HepG2 (cell line): ENCODE measurements at regions not wholly inside any gene's neighbourhood (a gene's known extent, or its start where the extent isn't known, plus 50 kb on each side); places are given as distances from the start of the nearest gene placed in this dataset.

ENCODE experiments used
- ATAC-seq: fragments of 200-7000 bp; cut with Tn5 transposase; 3 replicates; pipeline ENCODE4 v1.9.1; 2020; ENCODE audit warnings: mild to moderate bottlenecking, moderate library complexity
- BruUV-seq: library from RNA; stranded (reverse); fragments of 400-500 nt; replicated peaks from 2 replicates; lab custom pipeline; 2021; lab: Mats Ljungman, UMichigan
- CTCF ChIA-PET: fragments of 300-600 bp; formaldehyde crosslinking; extraction: SDS; loops from one replicate; lab custom pipeline; 2021; ENCODE audit warnings: low total read pairs, inconsistent platforms, low intra/inter-chr PET ratio; lab: Yijun Ruan, JAX
- POLR2A ChIA-PET: fragments of 350-600 bp; sonication (Branson Sonifier 250); formaldehyde crosslinking; loops from one replicate; lab custom pipeline; 2020; ENCODE audit warnings: antibody characterized with exemption, inconsistent platforms; lab: Yijun Ruan, JAX
- DNase-seq: peaks from one replicate; pipeline ENCODE4 v3.0.0-alpha.2; 2015; ENCODE audit warnings: low spot score
- FAIRE-seq: peaks from 3 replicates; lab custom pipeline; 2011; peaks lifted over from hg19 to GRCh38; lab: Jason Lieb, UNC
- H2AFZ ChIP-seq: one replicate; pipeline ENCODE4 v1.6.1; 2011; ENCODE audit warnings: low read length, inconsistent platforms
- H3K27ac ChIP-seq: fragments of 300-600 bp; 3 replicates; pipeline ENCODE4 v1.8.0; 2011; ENCODE audit warnings: mixed run types, mild to moderate bottlenecking, mixed read lengths, low read length, inconsistent platforms; ENCODE audit not compliant: insufficient read depth; ENCODE audit errors: extremely low read length
- H3K27me3 ChIP-seq, 2 experiments: fragments of 200-600 bp in 1 of 2; 2 replicates in 1 of 2; 3 replicates in 1 of 2; pipeline versions ENCODE4 v1.6.0 to v1.8.0; 2011; ENCODE audit warnings: low read length in 2 of 2, mild to moderate bottlenecking in 2 of 2, moderate library complexity in 2 of 2, inconsistent platforms in 1 of 2; ENCODE audit not compliant: insufficient read depth in 2 of 2, control insufficient read depth in 1 of 2
- H3K36me3 ChIP-seq, 2 experiments: fragments of 200-600 bp in 1 of 2; replicated peaks in 1 of 2; 2 replicates in 1 of 2; 3 replicates in 1 of 2; pipeline versions ENCODE4 v1.5.1 to v1.8.0; 2011; ENCODE audit warnings: low read length in 2 of 2, inconsistent platforms in 1 of 2; ENCODE audit not compliant: insufficient read depth in 2 of 2, control insufficient read depth in 1 of 2
- H3K4me1 ChIP-seq: 2 replicates; pipeline ENCODE4 v1.5.1; 2012; ENCODE audit warnings: low read length, inconsistent platforms; ENCODE audit not compliant: insufficient read depth
- H3K4me2 ChIP-seq: 2 replicates; pipeline ENCODE4 v1.6.0; 2011; ENCODE audit warnings: low read depth, low read length, inconsistent platforms
- H3K4me3 ChIP-seq, 3 experiments: fragments of 200-600 bp in 1 of 3; sonication (generic), shearing (Covaris generic) in 1 of 3; replicated peaks in 1 of 3; 2 replicates each; pipeline ENCODE4 v1.5.1; 2011 to 2016; ENCODE audit warnings: low read length in 3 of 3, inconsistent platforms in 2 of 3, low read depth in 2 of 3, mild to moderate bottlenecking in 2 of 3, control low read depth in 1 of 3, mixed read lengths in 1 of 3; ENCODE audit not compliant: insufficient read depth in 1 of 3
- H3K79me2 ChIP-seq: one replicate; pipeline ENCODE4 v1.6.1; 2011; ENCODE audit warnings: low read length, inconsistent platforms; ENCODE audit not compliant: insufficient read depth
- H3K9ac ChIP-seq: 2 replicates; pipeline ENCODE4 v1.6.0; 2011; ENCODE audit warnings: mild to moderate bottlenecking, low read depth, low read length, inconsistent platforms; ENCODE audit not compliant: insufficient read depth
- H3K9me3 ChIP-seq: 2 replicates; pipeline ENCODE4 v1.5.1; 2012; ENCODE audit warnings: mild to moderate bottlenecking, low read length
- H4K20me1 ChIP-seq: 2 replicates; pipeline ENCODE4 v1.6.0; 2011; ENCODE audit warnings: inconsistent platforms, mild to moderate bottlenecking, low read length, moderate library complexity; ENCODE audit not compliant: insufficient read depth
- ISX ChIP-seq: sonication (generic); formaldehyde crosslinking; conservative IDR thresholded peaks from 2 replicates; pipeline ENCODE4 v1.5.0; 2020; ENCODE audit warnings: missing genetic modification reagents
- MIXL1 ChIP-seq: IDR thresholded peaks from 2 replicates; pipeline ENCODE4 v1.6.1; 2016
- NRL ChIP-seq: sonication (generic); formaldehyde crosslinking; IDR thresholded peaks from 2 replicates; pipeline ENCODE4 v1.5.0; 2020; ENCODE audit warnings: missing genetic modification reagents, mild to moderate bottlenecking, moderate library complexity, borderline replicate concordance
- STAG1 ChIP-seq: sonication (generic); formaldehyde crosslinking; IDR thresholded peaks from 2 replicates; pipeline ENCODE4 v1.4.0; 2020; ENCODE audit warnings: missing genetic modification reagents
- ZNF33A ChIP-seq: sonication (generic); formaldehyde crosslinking; IDR thresholded peaks from 2 replicates; pipeline ENCODE4 v1.5.1; 2020; ENCODE audit warnings: missing genetic modification reagents, mild to moderate bottlenecking, moderate library complexity, borderline replicate concordance
- WGBS: methylation state at CpG from one replicate; pipeline ENCODE4 v1.1.6; 2017; ENCODE audit warnings: low lambda C conversion rate; 5-methylcytosine and 5-hydroxymethylcytosine counted together
- in situ Hi-C: cut with HindIII; loops from 2 replicates; pipeline ENCODE4 v1.10.0; 2017; ENCODE audit warnings: low pct_unique_long_range_greater_than_20kb; ENCODE audit not compliant: extremely low pct_ligation_motif_present
- intact Hi-C: fragments of 100-400 bp; cut with micrococcal nuclease; formaldehyde crosslinking; loops from one replicate; pipeline ENCODE4 v1.10.0; 2022; ENCODE audit not compliant: unreplicated experiment
- TF ChIP-seq, protein P1 (sequence below): sonication (generic); formaldehyde crosslinking; IDR thresholded peaks from 2 replicates; pipeline ENCODE4 v1.9.0; 2021; ENCODE audit warnings: missing genetic modification reagents, borderline replicate concordance
- TF ChIP-seq, protein P2 (sequence below): sonication (generic); formaldehyde crosslinking; IDR thresholded peaks from 2 replicates; pipeline ENCODE4 v1.5.1; 2020; ENCODE audit warnings: missing genetic modification reagents, mild to moderate bottlenecking, borderline replicate concordance

DNA sequence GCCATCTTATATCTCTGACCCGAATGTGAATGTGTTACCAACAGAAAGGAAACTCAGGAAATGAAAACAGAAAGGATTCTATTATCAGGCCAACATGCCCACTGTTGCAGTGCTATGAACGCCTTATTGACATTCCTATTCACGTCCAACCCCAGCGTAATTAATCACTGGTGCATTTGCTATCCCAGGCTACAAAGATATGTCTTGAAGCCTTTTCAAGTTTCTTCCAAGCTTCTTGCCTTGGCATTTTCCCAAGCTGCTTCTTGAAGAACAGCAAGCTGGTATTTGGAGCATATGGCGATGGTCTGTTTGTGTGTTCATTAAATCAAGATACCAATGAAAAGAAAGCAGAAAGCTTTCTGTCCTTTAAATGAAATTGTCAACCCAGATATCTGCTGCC lies 579.2 kb upstream of the ZNF462 start (continued):
- no peak for TF ChIP-seq ISX (CRISPR knock-in tag)
- TF ChIP-seq NRL (CRISPR knock-in tag), result no peak
- TF ChIP-seq, protein P1, sequence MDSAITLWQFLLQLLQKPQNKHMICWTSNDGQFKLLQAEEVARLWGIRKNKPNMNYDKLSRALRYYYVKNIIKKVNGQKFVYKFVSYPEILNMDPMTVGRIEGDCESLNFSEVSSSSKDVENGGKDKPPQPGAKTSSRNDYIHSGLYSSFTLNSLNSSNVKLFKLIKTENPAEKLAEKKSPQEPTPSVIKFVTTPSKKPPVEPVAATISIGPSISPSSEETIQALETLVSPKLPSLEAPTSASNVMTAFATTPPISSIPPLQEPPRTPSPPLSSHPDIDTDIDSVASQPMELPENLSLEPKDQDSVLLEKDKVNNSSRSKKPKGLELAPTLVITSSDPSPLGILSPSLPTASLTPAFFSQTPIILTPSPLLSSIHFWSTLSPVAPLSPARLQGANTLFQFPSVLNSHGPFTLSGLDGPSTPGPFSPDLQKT (CRISPR knock-in tag), result no peak
- TF ChIP-seq, all 625 proteins: peak for 0

DNA sequence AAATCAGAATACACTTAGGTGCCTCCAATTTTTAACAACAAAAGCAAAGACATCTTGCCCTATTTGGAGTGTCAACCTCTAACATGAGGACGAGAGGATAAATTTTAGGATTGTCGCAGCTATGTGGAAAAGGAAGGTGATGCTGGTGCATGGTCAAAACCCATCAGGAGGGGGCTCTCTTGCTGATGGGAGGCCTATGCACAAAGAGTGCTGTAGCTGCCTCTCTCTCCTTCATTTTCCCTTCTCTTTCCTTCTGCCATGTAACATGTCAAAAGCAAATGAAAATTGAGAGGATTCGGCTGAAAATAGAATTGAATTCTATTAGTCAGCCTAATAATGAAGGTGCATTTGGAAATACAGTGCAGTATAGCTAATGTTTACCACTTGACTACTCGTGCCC lies 578.7 kb upstream of the ZNF462 start:
- CTCF ChIA-PET, result no interaction called here
- no peak for ATAC-seq
- no peak for TF ChIP-seq MIXL1
- TF ChIP-seq STAG1 (CRISPR knock-in tag), result peak; percentile 6; the same call in 1 of the 2 replicates

DNA sequence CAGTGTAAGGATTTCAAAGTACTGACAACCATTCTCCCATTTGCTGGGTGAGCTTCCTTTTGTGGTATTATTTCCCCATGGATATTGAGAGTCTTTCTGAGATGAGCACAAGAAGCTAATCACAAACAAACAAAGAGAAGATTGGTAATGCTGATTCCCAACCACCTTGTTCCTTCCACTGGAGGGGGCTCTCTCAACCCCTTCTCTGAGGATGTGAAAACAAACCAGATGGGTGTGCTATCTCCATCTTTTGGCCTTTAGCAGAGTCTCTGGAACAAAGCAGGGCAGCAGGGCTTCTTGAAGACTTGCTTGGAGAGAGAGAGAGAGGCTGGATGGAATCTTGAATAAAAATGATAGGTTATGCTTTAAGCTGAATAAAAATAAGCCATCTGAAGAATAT lies 576.7 kb upstream of the ZNF462 start:
- Histone ChIP-seq H2AFZ (no peak overlapping the region), H3K4me2 (no peak overlapping the region), H4K20me1 (no peaks in the 10 kb centered on the region), H3K27me3 (no peaks in the 10 kb centered on the region), H3K4me3 (no peak overlapping the region), H3K79me2 (no peaks in the 10 kb centered on the region), H3K9ac (no peak overlapping the region), H3K36me3 (no peaks in the 10 kb centered on the region), H3K4me1 (no peaks in the 10 kb centered on the region), H3K9me3 (no peaks in the 10 kb centered on the region), H3K27ac (no peak overlapping the region)
- no peak for FAIRE-seq
- ATAC-seq, result no peak
- ChIA-PET POLR2A (interaction anchor here (0.7 kb wide), 1 partner anchor 876 kb away, joined by 3 read pairs; no protein-coding TSS in a partner anchor), CTCF (no interaction called here)
- intact Hi-C loops (no loop called here), in situ Hi-C loops (no loop called here)
- BruUV-seq, result no TSS peak
- no peak for DNase-seq
- TF ChIP-seq, protein P2, sequence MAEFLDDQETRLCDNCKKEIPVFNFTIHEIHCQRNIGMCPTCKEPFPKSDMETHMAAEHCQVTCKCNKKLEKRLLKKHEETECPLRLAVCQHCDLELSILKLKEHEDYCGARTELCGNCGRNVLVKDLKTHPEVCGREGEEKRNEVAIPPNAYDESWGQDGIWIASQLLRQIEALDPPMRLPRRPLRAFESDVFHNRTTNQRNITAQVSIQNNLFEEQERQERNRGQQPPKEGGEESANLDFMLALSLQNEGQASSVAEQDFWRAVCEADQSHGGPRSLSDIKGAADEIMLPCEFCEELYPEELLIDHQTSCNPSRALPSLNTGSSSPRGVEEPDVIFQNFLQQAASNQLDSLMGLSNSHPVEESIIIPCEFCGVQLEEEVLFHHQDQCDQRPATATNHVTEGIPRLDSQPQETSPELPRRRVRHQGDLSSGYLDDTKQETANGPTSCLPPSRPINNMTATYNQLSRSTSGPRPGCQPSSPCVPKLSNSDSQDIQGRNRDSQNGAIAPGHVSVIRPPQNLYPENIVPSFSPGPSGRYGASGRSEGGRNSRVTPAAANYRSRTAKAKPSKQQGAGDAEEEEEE, result no peak
- TF ChIP-seq ZNF33A (CRISPR knock-in tag), result no peak

More for the DNA sequence above, 578.7 kb upstream of the ZNF462 start:
- Histone ChIP-seq H3K4me2 (no peak overlapping the region), H3K9me3 (no peaks in the 10 kb centered on the region), H3K79me2 (no peaks in the 10 kb centered on the region), H3K27me3 (no peaks in the 10 kb centered on the region), H3K4me3 (no peak overlapping the region), H3K36me3 (no peaks in the 10 kb centered on the region), H2AFZ (no peak overlapping the region), H3K4me1 (no peaks in the 10 kb centered on the region), H3K9ac (no peak overlapping the region), H3K27ac (no peak overlapping the region), H4K20me1 (no peaks in the 10 kb centered on the region)
- DNase-seq (no peak), FAIRE-seq (no peak)
- no TSS peak for BruUV-seq
- in situ Hi-C loops, result no loop called here
- 24% methylated on average over 4 of the region's 4 CpGs for WGBS
- POLR2A ChIA-PET, result no interaction called here
- intact Hi-C loops, result no loop called here
